NCI-H345 (cell line): ENCODE measurements at regions not wholly inside any gene's neighbourhood (a gene's known extent, or its start where the extent isn't known, plus 50 kb on each side); places are given as distances from the start of the nearest gene placed in this dataset.
"Not testable (repeated sequence)": the region's sequence is repeated elsewhere in the genome, so short reads cannot be mapped to it uniquely, and the experiment has no call there.

Experiments
- DNase-seq: peaks from one replicate; lab custom pipeline; 2025; lab: John Stamatoyannopoulos, UW

DNA sequence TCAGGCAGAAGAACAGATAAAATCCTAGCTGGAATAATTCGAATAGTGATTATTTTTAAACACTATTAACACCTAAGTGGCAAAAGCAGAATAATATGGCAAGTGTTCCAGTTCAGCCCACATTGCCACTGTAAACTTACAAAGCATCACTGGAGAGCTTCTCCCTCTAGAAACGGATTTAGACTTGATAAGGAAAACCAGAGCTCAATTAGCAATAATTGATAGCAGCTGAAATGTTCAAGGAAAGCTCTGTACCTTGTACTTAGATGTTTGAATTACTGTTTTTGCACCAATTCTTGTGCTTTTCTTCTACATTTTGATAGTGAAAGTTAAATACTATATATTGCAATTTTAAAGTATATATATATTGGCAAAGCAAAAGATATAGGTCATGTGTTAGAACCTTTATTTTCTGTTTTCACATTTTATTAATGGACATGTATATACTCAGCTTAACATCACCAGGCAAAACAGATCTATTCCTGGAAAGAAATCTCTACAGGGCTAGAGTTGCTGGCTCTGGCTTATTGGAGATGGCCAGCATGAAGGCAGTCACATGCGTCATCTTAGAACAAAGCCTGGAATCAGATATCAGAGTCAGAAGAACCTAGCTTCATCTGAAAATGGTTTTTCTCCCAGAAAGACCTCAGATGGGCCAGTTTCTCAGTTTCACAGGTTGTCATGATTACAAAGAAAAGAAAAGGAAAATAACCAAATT lies 149.1 kb upstream of the CTAGE1 start:
- DNase-seq = no peak

- no peak for DNase-seq
Measured at GRCh38 chr18:22567794-22568193, 150.1 kb upstream of the CTAGE1 start.

DNA sequence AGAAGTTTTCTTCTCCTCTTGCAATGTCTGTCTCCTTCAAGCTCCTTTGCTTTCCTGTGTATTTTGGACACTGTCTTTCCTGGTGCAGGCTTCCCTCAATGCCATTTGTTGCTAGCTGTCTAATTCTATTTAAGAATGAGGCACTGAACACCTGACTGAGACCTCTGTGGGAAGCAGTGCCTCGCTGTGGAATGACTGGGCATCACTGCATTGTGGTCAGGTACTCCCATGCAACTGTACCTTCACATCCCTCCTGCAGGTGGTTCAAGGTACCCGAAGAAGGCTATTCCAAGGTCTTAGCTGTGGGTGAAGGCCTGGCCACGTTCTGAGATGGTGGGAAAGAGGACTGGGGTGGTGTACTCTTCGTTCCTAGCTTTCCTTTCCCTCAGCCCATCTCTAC lies 152.8 kb upstream of the CTAGE1 start:
- DNase-seq = no peak

DNA sequence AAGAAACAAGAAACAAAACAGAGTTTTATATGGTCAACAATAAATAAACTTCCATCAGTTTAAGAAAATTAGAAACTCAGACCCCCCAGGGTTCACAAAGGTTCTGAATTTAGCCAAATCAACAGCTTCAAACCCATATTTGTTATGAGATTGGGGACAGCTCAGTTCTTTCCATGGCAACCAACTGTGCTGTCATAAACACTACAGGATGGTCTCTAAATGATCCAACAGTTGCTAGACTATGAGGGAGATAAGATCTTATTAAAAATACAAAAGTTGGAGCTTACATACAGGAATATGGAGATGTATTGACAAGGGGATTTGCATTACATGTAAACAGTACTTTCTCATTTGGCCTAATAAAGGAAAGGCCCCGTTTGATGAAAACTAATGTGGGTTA lies 154.6 kb upstream of the CTAGE1 start:
- DNase-seq = no peak

DNA sequence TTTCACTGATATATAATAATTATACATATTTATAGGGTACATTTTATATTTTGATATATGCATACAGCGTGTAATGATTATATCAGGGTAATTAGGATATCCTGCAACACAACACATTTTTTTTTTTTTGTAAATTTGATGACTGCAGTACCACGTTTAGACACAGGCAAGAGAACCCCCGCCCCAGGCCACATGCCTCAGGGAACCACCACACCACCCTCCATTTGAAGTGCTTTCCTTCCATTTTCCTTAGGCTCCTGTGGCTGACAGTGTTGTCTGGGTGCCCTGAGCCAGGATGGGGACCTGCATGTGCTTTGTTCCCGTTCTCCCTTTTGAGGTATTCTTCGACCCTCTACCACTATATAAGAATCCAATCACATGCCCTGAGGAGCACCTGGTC lies 161.6 kb upstream of the CTAGE1 start:
- DNase-seq = no peak

DNA sequence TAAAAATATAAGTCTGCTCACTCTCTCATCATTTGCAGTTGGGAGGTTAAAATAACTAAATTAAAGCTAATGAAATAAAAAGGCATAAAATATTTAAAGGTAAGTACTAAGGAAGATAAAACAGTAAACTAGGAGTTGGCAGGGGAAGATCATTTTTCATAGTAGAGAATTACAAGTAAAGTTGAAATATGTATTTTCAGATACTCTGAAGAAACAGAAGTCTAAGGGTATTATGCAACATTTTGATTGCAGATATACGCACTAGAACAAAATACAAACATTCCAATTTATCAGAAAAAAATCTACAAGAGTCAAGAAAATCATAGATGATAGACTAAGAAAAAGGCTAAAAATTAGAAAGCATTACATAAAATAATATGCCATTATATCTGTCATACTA lies 167.6 kb upstream of the CTAGE1 start:
- DNase-seq = no peak

GRCh38 chr18:22585821-22586220 lies 168.1 kb upstream of the CTAGE1 start:
- DNase-seq = no peak

DNA sequence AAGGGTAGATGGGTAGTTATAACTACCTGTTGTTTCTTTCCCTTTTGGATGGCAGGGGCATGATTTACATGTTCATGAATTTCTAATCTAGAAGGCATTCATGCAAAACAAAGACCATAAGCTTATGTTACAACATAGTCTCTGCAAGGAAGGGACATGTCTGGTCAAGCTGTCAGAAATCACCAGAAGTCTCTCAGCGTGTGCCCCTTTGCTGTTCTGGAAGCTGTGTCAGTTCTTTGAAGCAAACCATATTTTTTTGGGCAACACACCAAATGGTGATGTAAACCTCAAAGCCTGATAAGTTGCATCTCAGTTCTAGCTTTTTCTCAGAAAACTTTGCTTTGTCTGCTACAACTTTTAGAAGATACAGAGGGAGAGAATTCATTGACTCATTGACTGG lies 173.5 kb upstream of the CTAGE1 start:
- no peak for DNase-seq

DNA sequence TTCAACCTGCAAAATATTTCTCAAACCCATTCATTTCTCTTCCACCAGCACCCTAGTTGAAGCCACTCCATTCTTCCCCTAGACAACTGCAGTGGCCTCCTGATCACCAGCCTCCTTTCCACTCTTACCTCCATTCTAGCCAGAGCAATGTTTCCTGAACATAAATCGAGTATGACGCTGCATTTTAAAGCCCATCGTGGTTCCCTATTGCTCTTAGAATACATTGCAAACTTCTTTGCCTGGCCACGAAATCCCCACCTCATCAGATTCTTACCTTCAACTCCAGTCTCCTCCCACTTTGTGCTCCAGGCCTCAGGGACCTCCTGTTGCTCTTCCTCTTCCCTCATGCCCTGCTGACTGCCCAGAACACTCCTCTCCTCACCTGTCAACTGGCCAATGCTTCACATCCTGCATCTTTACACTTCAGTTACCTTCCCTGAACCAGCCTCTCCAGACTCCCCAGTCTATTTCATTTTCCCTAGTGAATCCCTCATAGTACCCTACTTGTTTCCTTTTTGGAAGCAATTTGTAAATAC lies 176.5 kb upstream of the CTAGE1 start:
- no peak for DNase-seq

DNA sequence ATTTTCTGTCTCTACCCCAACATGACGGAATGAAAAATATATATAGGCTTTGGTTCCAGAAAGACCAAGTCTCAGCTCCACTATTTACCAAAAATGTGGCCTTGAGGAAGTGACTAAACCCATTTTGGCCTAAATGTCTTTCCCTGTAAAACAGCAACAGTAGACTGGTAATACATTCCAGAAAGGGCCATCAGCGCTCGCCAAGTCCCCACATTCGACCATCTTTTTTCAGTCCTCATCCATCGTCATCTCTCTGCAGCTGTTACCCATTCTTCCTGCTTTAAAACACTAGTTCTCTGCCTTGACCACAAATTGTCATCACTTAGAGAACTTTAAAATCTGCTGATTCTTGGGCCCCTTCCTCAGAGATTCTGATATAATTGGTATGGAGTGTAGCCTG lies 183.8 kb upstream of the CTAGE1 start:
- no peak for DNase-seq

- not testable (repeated sequence) for DNase-seq
Measured at GRCh38 chr18:22602456-22602855, 184.7 kb upstream of the CTAGE1 start.

- no peak for DNase-seq
Measured at GRCh38 chr18:22603902-22604301, 186.2 kb upstream of the CTAGE1 start.

DNA sequence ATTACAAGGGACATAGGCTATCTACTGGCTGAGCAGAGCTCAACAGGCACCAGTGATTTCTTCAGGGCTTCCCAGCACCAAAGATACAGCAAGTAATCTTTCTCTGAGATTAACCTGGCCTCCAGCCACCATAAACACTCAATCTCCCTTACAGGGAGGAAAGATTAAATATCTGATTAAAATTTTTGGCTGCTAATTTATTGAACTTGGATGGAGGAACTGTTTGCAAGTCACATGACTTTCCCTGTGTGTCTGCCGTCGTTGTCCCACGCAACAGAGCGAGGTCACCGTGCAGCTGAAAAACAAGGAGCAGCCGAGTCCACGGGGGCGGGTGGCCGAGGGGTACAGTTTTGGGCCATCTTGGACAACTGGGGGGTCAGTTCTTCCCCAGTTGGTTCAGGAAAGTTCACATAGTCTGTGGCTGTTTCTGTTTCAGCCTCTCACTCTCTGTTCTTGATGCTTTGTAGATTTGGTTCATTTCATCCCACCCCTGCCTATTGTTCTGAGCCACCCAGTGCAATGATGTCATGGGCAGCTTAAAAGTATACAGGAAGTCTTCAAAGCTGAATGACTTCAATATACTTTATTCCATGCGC lies 186.8 kb upstream of the CTAGE1 start:
- no peak for DNase-seq

GRCh38 chr18:22604986-22605421 lies 187.3 kb upstream of the CTAGE1 start:
- no peak for DNase-seq

GRCh38 chr18:22605736-22606135 lies 188.0 kb upstream of the CTAGE1 start:
- DNase-seq = no peak

- DNase-seq = no peak
Measured at GRCh38 chr18:22606563-22607283, 189.0 kb upstream of the CTAGE1 start.

DNA sequence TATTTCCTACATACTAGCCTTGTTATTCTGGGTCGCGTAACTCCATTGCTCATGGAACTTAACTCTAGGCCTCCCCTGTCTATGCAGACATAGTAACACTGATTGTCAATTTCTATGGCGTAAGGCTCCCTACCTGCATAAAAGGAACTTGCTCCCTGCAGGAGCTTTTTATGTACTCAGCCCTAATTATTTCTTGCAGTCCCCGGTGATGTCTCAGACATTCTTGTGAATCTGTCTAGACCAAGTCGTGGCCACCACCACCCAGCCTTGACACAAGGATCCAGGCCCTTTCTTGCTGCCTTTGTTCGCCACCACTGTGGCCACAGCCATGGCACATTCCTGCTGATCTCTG lies 189.5 kb upstream of the CTAGE1 start:
- DNase-seq = no peak

- DNase-seq = no peak
Measured at GRCh38 chr18:22608847-22609246, 191.1 kb upstream of the CTAGE1 start.

DNA sequence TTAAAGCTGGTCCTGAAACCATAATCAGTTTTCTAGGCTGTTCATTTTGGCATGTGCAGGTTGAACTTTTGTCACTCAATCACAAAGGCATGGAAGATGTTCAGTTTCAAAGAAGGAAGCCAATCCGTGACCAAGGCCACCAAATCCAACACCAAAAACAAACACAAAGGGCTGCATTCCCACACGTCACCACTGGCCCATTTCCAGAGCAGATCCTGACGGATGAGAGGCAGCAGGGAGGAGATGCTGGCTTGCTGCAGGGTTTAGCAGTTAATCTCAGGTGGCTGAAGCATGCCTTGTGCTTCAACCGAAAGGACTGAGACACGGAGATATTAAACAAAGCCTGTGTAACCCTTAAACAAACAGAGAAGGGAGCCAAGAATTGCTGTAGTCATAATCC lies 191.9 kb upstream of the CTAGE1 start:
- DNase-seq = no peak

DNA sequence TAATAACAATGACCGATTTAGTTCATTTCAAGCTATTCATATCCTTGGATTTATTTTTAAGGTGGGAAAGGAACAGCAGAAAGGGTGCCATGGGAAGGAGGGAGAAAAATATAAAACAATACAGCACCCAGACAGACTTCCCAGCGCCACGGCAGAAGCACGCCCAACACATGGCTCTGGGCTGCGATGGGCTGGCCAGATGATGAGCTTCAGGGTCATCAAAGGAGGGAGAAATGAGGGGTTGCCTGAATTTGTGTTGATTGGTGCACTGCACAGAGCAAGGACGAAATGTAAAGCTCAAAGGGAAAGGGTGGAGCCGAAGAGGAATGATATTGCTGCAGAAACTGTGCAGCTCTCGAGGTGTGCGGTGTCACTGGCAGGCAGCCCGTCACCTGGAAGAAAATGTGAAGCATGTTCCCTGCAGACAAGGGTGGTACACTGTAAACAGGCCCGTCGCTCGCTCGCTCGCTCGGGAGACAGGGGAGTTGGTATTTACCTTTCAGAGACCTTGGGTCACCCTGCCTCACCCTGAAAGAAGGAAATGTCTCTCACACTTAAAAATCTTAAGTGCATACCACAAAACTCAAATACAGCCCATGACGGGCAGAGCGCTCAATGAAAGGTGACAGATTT lies 195.5 kb upstream of the CTAGE1 start:
- DNase-seq = no peak

GRCh38 chr18:22613788-22614187 lies 196.1 kb upstream of the CTAGE1 start:
- no peak for DNase-seq

GRCh38 chr18:22623513-22623912 lies 205.8 kb upstream of the CTAGE1 start:
- DNase-seq = no peak

DNA sequence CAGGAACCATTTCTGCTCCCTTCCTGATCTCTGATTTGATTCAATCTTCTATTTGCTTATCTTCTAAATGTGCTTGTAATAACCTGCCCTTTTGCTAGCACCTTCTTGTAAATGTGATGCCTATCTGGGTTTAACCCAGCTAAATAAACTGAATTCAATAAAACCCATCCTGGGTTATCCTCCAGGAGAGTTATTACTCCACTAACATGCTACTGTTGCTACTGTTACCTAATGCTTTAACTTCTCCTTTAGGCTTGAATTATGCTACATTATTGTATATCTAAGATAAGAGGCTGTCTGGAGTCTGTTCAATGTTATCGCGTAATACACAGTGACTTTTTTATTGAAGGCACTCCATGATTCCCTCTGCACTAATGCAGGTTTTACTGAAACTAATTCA lies 206.5 kb upstream of the CTAGE1 start:
- DNase-seq = no peak
